ENCODE measurements at regions not wholly inside any gene's neighbourhood (a gene's known extent, or its start where the extent isn't known, plus 50 kb on each side); places are given as distances from the start of the nearest gene placed in this dataset.
A peak's percentile ranks its signal among the peaks of the same experiment; 100 is the strongest.

- ChIA-PET POLR2A (no interaction called here), CTCF (no interaction called here)
- H3K36me3 ChIP-seq (ENCODE audit: control insufficient read depth in 4 of 4, insufficient read depth in 4 of 4, low read length in 3 of 4) = no peaks in the 10 kb centered on the region
- H3K27ac ChIP-seq (ENCODE audit: insufficient read depth in 1 of 2, low read depth in 1 of 2, low read length in 2 of 2, poor library complexity in 1 of 2, severe bottlenecking in 2 of 2) = no peak overlapping the region
- H3K9me3 ChIP-seq (ENCODE audit: control extremely low read depth in 1 of 5, control insufficient read depth in 4 of 5, insufficient read depth in 2 of 5, low read depth in 1 of 5, low read length in 4 of 5) = no peaks in the 10 kb centered on the region
- H3K4me1 ChIP-seq (ENCODE audit: control extremely low read depth in 1 of 4, control insufficient read depth in 4 of 4, insufficient read depth in 4 of 4, low read length in 3 of 4) = peaks cover 0 to 7% (median 0%) of the 10 kb centered on the region in 4 experiments
- no peak overlapping the region for H3K4me3 ChIP-seq (ENCODE audit: control insufficient read depth in 1 of 7, extremely low read depth in 1 of 7, insufficient read depth in 4 of 7, low read depth in 2 of 7, low read length in 6 of 7)
- 76% methylated on average over 5 of the region's 5 CpGs for WGBS (ENCODE audit: insufficient coverage)
- no peak for DNase-seq
- peaks cover 0 to 8% (median 0%) of the 10 kb centered on the region in 5 experiments for H3K27me3 ChIP-seq (replicated peaks in 2 of 5; ENCODE audit: control insufficient read depth in 4 of 5, insufficient read depth in 5 of 5, low read length in 4 of 5)
Observed at GRCh38 chr17:36673068-36673467, 71.7 kb downstream of the MRM1 start.

DNA sequence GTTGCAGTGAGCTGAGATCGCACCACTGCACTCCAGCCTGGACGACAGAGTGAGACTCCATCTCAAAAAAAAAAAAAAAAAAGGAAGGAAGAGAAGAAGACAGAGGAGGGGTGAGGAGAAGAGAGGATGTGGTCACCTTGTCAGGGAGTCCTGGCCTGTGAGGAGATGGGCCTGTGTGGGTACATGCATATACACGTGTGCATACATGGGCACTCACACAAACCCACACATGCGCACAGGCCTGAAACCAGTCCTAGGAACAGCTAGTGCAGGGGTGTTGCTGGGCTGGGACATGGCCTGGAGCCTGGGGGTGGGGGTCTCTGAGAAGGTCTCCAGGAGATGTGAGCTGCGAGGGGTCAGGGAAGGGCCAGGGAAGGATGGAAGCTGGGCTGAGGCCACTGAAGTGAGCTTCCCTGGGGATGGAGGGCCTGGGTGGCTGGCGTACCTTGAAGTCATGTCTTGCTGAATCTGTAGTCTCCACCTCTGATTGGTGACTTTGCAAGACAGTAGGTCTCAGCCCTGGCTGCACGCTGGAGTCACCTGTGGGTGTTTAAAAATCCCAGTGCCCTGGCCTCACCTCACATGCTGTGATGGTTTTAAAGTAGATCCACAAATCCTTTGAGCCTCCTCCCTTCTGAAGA is 72.4 kb downstream of the MRM1 start:
- no peaks in the 10 kb centered on the region for H3K36me3 ChIP-seq (ENCODE audit: control insufficient read depth in 4 of 4, insufficient read depth in 4 of 4, low read length in 3 of 4)
- H3K4me1 ChIP-seq (ENCODE audit: control extremely low read depth in 1 of 4, control insufficient read depth in 4 of 4, insufficient read depth in 4 of 4, low read length in 3 of 4) = peaks cover 0 to 7% (median 0%) of the 10 kb centered on the region in 4 experiments
- H3K4me3 ChIP-seq (ENCODE audit: control insufficient read depth in 1 of 7, extremely low read depth in 1 of 7, insufficient read depth in 4 of 7, low read depth in 2 of 7, low read length in 6 of 7) = no peak overlapping the region
- POLR2A ChIA-PET = no interaction called here
- no peak overlapping the region for H3K27ac ChIP-seq (ENCODE audit: insufficient read depth in 1 of 2, low read depth in 1 of 2, low read length in 2 of 2, poor library complexity in 1 of 2, severe bottlenecking in 2 of 2)
- CTCF ChIA-PET = no interaction called here
- peaks cover 0 to 6% (median 0%) of the 10 kb centered on the region in 5 experiments for H3K27me3 ChIP-seq (replicated peaks in 2 of 5; ENCODE audit: control insufficient read depth in 4 of 5, insufficient read depth in 5 of 5, low read length in 4 of 5)
- H3K9me3 ChIP-seq (ENCODE audit: control extremely low read depth in 1 of 5, control insufficient read depth in 4 of 5, insufficient read depth in 2 of 5, low read depth in 1 of 5, low read length in 4 of 5) = no peaks in the 10 kb centered on the region
- DNase-seq = peak in 1 of 3 donors; percentile 3
- WGBS (ENCODE audit: insufficient coverage) = 95% methylated on average over 4 of the region's 7 CpGs

GRCh38 chr17:36674278-36674650 is 72.9 kb downstream of the MRM1 start:
- WGBS (ENCODE audit: insufficient coverage) = 72% methylated on average over 2 of the region's 4 CpGs
- Histone ChIP-seq H3K4me3 (ENCODE audit: control insufficient read depth in 1 of 7, extremely low read depth in 1 of 7, insufficient read depth in 4 of 7, low read depth in 2 of 7, low read length in 6 of 7) (no peak overlapping the region), H3K36me3 (ENCODE audit: control insufficient read depth in 4 of 4, insufficient read depth in 4 of 4, low read length in 3 of 4) (no peaks in the 10 kb centered on the region), H3K9me3 (ENCODE audit: control extremely low read depth in 1 of 5, control insufficient read depth in 4 of 5, insufficient read depth in 2 of 5, low read depth in 1 of 5, low read length in 4 of 5) (no peaks in the 10 kb centered on the region), H3K27me3 (replicated peaks in 2 of 5; ENCODE audit: control insufficient read depth in 4 of 5, insufficient read depth in 5 of 5, low read length in 4 of 5) (peaks cover 0 to 6% (median 0%) of the 10 kb centered on the region in 5 experiments), H3K27ac (ENCODE audit: insufficient read depth in 1 of 2, low read depth in 1 of 2, low read length in 2 of 2, poor library complexity in 1 of 2, severe bottlenecking in 2 of 2) (no peak overlapping the region), H3K4me1 (ENCODE audit: control extremely low read depth in 1 of 4, control insufficient read depth in 4 of 4, insufficient read depth in 4 of 4, low read length in 3 of 4) (peaks cover 0 to 7% (median 0%) of the 10 kb centered on the region in 4 experiments)
- POLR2A ChIA-PET = no interaction called here
- CTCF ChIA-PET = no interaction called here
- DNase-seq = peak in 2 of 3 donors; percentile 12 to 23

- ChIA-PET CTCF (no interaction called here), POLR2A (no interaction called here)
- H3K36me3 ChIP-seq (ENCODE audit: control insufficient read depth in 4 of 4, insufficient read depth in 4 of 4, low read length in 3 of 4) = no peaks in the 10 kb centered on the region
- H3K4me3 ChIP-seq (ENCODE audit: control insufficient read depth in 1 of 7, extremely low read depth in 1 of 7, insufficient read depth in 4 of 7, low read depth in 2 of 7, low read length in 6 of 7) = no peak overlapping the region
- peaks cover 0 to 7% (median 0%) of the 10 kb centered on the region in 4 experiments for H3K4me1 ChIP-seq (ENCODE audit: control extremely low read depth in 1 of 4, control insufficient read depth in 4 of 4, insufficient read depth in 4 of 4, low read length in 3 of 4)
- no peaks in the 10 kb centered on the region for H3K9me3 ChIP-seq (ENCODE audit: control extremely low read depth in 1 of 5, control insufficient read depth in 4 of 5, insufficient read depth in 2 of 5, low read depth in 1 of 5, low read length in 4 of 5)
- peaks cover 0 to 6% (median 0%) of the 10 kb centered on the region in 5 experiments for H3K27me3 ChIP-seq (replicated peaks in 2 of 5; ENCODE audit: control insufficient read depth in 4 of 5, insufficient read depth in 5 of 5, low read length in 4 of 5)
- DNase-seq = no peak
- 86% methylated on average over 5 of the region's 6 CpGs for WGBS (ENCODE audit: insufficient coverage)
- H3K27ac ChIP-seq (ENCODE audit: insufficient read depth in 1 of 2, low read depth in 1 of 2, low read length in 2 of 2, poor library complexity in 1 of 2, severe bottlenecking in 2 of 2) = no peak overlapping the region
Observed at GRCh38 chr17:36675250-36675649, 73.9 kb downstream of the MRM1 start.

GRCh38 chr17:36675786-36676185 is 74.4 kb downstream of the MRM1 start:
- H3K9me3 ChIP-seq (ENCODE audit: control extremely low read depth in 1 of 5, control insufficient read depth in 4 of 5, insufficient read depth in 2 of 5, low read depth in 1 of 5, low read length in 4 of 5) = no peaks in the 10 kb centered on the region
- no peak for DNase-seq
- ChIA-PET CTCF (no interaction called here), POLR2A (no interaction called here)
- peaks cover 0 to 6% (median under 1%) of the 10 kb centered on the region in 5 experiments for H3K27me3 ChIP-seq (replicated peaks in 2 of 5; ENCODE audit: control insufficient read depth in 4 of 5, insufficient read depth in 5 of 5, low read length in 4 of 5)
- H3K27ac ChIP-seq (ENCODE audit: insufficient read depth in 1 of 2, low read depth in 1 of 2, low read length in 2 of 2, poor library complexity in 1 of 2, severe bottlenecking in 2 of 2) = no peak overlapping the region
- whole genome bisulfite sequencing (ENCODE audit: insufficient coverage) = 75% methylated on average over 1 of the region's 2 CpGs
- no peaks in the 10 kb centered on the region for H3K36me3 ChIP-seq (ENCODE audit: control insufficient read depth in 4 of 4, insufficient read depth in 4 of 4, low read length in 3 of 4)
- peaks cover 0 to 7% (median 0%) of the 10 kb centered on the region in 4 experiments for H3K4me1 ChIP-seq (ENCODE audit: control extremely low read depth in 1 of 4, control insufficient read depth in 4 of 4, insufficient read depth in 4 of 4, low read length in 3 of 4)
- no peak overlapping the region for H3K4me3 ChIP-seq (ENCODE audit: control insufficient read depth in 1 of 7, extremely low read depth in 1 of 7, insufficient read depth in 4 of 7, low read depth in 2 of 7, low read length in 6 of 7)

DNA sequence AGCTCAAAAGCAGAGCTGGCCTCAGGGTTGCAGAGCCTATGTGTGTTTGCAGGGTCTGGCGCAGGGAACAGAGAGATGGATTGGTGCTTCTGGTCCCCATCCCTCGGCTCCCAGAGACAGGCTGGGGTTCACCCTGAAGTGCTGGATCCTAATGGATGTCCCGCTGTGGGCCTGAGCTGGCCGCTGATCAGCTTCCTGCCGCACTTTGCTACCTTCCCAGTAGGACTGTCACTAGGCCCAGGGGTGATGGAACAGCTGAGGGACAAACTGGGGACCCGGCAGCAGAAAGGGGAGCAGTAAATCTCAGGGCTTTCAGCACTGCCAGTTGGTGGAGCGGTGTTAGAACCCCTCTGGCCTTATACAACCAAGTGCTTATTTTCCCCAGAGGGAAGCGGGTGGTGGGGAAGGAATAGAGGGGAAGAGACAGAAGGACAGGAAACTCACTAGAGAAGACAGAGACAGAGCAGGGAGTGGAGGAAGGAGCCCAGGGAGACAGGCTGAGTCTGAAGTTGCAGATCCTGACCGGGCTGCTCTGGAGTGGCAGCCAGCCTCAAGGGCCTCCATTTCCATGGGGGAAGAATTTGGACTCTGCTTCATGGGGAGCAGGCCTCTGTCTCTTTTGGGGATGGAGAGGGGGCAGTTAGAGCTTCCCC is 78.6 kb downstream of the MRM1 start:
- CTCF ChIA-PET = no interaction called here
- Histone ChIP-seq H3K4me1 (ENCODE audit: control extremely low read depth in 1 of 4, control insufficient read depth in 4 of 4, insufficient read depth in 4 of 4, low read length in 3 of 4) (peaks cover 0 to 7% (median 0%) of the 10 kb centered on the region in 4 experiments), H3K4me3 (ENCODE audit: control insufficient read depth in 1 of 7, extremely low read depth in 1 of 7, insufficient read depth in 4 of 7, low read depth in 2 of 7, low read length in 6 of 7) (no peak overlapping the region), H3K27me3 (replicated peaks in 2 of 5; ENCODE audit: control insufficient read depth in 4 of 5, insufficient read depth in 5 of 5, low read length in 4 of 5) (peaks cover 0 to 7% (median 2%) of the 10 kb centered on the region in 5 experiments), H3K36me3 (ENCODE audit: control insufficient read depth in 4 of 4, insufficient read depth in 4 of 4, low read length in 3 of 4) (no peaks in the 10 kb centered on the region), H3K9me3 (ENCODE audit: control extremely low read depth in 1 of 5, control insufficient read depth in 4 of 5, insufficient read depth in 2 of 5, low read depth in 1 of 5, low read length in 4 of 5) (no peaks in the 10 kb centered on the region), H3K27ac (ENCODE audit: insufficient read depth in 1 of 2, low read depth in 1 of 2, low read length in 2 of 2, poor library complexity in 1 of 2, severe bottlenecking in 2 of 2) (no peak overlapping the region)
- POLR2A ChIA-PET = no interaction called here
- no peak for DNase-seq
- 95% methylated on average over 6 of the region's 9 CpGs for WGBS (ENCODE audit: insufficient coverage)

DNA sequence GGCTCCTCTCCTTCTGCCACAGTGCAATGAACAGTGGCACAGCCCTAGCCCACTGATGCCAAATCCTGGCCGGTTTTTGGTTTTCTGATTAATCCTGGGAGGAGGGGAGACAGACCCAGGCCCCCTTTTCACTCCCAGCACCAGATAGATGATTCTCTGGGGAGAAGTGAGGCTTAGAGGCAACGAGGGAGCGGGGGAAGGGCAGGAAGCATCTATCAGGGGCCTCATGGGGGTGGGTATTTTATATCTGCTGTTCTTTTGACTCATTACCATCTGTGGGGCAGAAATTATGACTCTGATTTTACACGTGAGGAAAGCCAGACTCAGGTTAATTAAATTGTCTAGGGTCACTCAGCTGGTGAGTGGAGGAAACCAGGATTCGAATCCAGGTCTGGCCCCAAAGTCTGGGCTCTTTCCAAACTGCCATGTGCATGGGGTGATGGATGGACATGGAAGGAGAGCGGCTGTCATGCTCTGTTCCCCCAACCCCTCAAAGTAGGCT is 79.4 kb downstream of the MRM1 start:
- H3K4me3 ChIP-seq (ENCODE audit: control insufficient read depth in 1 of 7, extremely low read depth in 1 of 7, insufficient read depth in 4 of 7, low read depth in 2 of 7, low read length in 6 of 7) = no peak overlapping the region
- no peaks in the 10 kb centered on the region for H3K9me3 ChIP-seq (ENCODE audit: control extremely low read depth in 1 of 5, control insufficient read depth in 4 of 5, insufficient read depth in 2 of 5, low read depth in 1 of 5, low read length in 4 of 5)
- CTCF ChIA-PET = no interaction called here

More for the DNA sequence above, 79.4 kb downstream of the MRM1 start:
- DNase-seq = no peak
- Histone ChIP-seq H3K27me3 (replicated peaks in 2 of 5; ENCODE audit: control insufficient read depth in 4 of 5, insufficient read depth in 5 of 5, low read length in 4 of 5) (peaks cover 0 to 7% (median 2%) of the 10 kb centered on the region in 5 experiments), H3K36me3 (ENCODE audit: control insufficient read depth in 4 of 4, insufficient read depth in 4 of 4, low read length in 3 of 4) (no peaks in the 10 kb centered on the region), H3K4me1 (ENCODE audit: control extremely low read depth in 1 of 4, control insufficient read depth in 4 of 4, insufficient read depth in 4 of 4, low read length in 3 of 4) (no peaks in the 10 kb centered on the region), H3K27ac (ENCODE audit: insufficient read depth in 1 of 2, low read depth in 1 of 2, low read length in 2 of 2, poor library complexity in 1 of 2, severe bottlenecking in 2 of 2) (no peak overlapping the region)
- 89% methylated on average over 3 of the region's 6 CpGs for WGBS (ENCODE audit: insufficient coverage)
- POLR2A ChIA-PET = no interaction called here

All from common myeloid progenitor, CD34-positive (primary cell).